Progenitor cell of endocrine pancreas (in vitro differentiated cells): ENCODE measurements at regions not wholly inside any gene's neighbourhood (a gene's known extent, or its start where the extent isn't known, plus 50 kb on each side); places are given as distances from the start of the nearest gene placed in this dataset.

ENCODE experiments used
- DNase-seq: peaks from one replicate; pipeline ENCODE4 v3.0.0; 2021; ENCODE audit warnings: low spot score; ENCODE audit not compliant: unreplicated experiment
- H3K27ac Mint-ChIP-seq: 2 replicates; pipeline ENCODE4 v1.8.0; 2021; ENCODE audit warnings: mild to moderate bottlenecking, moderate library complexity, mixed read lengths
- H3K27me3 Mint-ChIP-seq: 2 replicates; pipeline ENCODE4 v1.8.0; 2021; ENCODE audit warnings: mixed read lengths
- H3K36me3 Mint-ChIP-seq: 2 replicates; pipeline ENCODE4 v1.8.0; 2022; ENCODE audit warnings: mixed read lengths; ENCODE audit not compliant: insufficient read depth
- H3K4me1 Mint-ChIP-seq: 2 replicates; pipeline ENCODE4 v1.8.0; 2021; ENCODE audit warnings: low read depth, mixed read lengths
- H3K4me3 Mint-ChIP-seq: 2 replicates; pipeline ENCODE4 v1.8.0; 2021; ENCODE audit warnings: low read depth, mild to moderate bottlenecking, moderate library complexity, mixed read lengths
- H3K9me3 Mint-ChIP-seq: 2 replicates; pipeline ENCODE4 v1.8.0; 2021; ENCODE audit warnings: low read depth, mixed read lengths
- TF ChIP-seq, protein P1 (sequence below): fragments of 200-600 bp; sonication (generic); IDR thresholded peaks from one replicate; pipeline ENCODE4 v1.5.0; 2021; ENCODE audit warnings: antibody characterized with exemption, mild to moderate bottlenecking; ENCODE audit not compliant: unreplicated experiment

GRCh38 chr4:77465271-77465670 lies 140.3 kb upstream of the CXCL13 start:
- peaks cover 7% of the 10 kb centered on the region for H3K27me3 Mint-ChIP-seq
- no peak overlapping the region for H3K27ac Mint-ChIP-seq
- no peak overlapping the region for H3K4me3 Mint-ChIP-seq
- DNase-seq = no peak
- H3K36me3 Mint-ChIP-seq = no peaks in the 10 kb centered on the region
- H3K9me3 Mint-ChIP-seq = peaks cover 32% of the 10 kb centered on the region
- TF ChIP-seq, protein P1, sequence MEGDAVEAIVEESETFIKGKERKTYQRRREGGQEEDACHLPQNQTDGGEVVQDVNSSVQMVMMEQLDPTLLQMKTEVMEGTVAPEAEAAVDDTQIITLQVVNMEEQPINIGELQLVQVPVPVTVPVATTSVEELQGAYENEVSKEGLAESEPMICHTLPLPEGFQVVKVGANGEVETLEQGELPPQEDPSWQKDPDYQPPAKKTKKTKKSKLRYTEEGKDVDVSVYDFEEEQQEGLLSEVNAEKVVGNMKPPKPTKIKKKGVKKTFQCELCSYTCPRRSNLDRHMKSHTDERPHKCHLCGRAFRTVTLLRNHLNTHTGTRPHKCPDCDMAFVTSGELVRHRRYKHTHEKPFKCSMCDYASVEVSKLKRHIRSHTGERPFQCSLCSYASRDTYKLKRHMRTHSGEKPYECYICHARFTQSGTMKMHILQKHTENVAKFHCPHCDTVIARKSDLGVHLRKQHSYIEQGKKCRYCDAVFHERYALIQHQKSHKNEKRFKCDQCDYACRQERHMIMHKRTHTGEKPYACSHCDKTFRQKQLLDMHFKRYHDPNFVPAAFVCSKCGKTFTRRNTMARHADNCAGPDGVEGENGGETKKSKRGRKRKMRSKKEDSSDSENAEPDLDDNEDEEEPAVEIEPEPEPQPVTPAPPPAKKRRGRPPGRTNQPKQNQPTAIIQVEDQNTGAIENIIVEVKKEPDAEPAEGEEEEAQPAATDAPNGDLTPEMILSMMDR = no peak
- H3K4me1 Mint-ChIP-seq = no peaks in the 10 kb centered on the region

GRCh38 chr4:77466430-77466829 lies 139.2 kb upstream of the CXCL13 start:
- peaks cover 5% of the 10 kb centered on the region for H3K27me3 Mint-ChIP-seq
- no peak overlapping the region for H3K4me3 Mint-ChIP-seq
- TF ChIP-seq, protein P1 = no peak
- H3K27ac Mint-ChIP-seq = no peak overlapping the region
- H3K4me1 Mint-ChIP-seq = no peaks in the 10 kb centered on the region
- DNase-seq = no peak
- peaks cover 26% of the 10 kb centered on the region for H3K9me3 Mint-ChIP-seq
- H3K36me3 Mint-ChIP-seq = no peaks in the 10 kb centered on the region

DNA sequence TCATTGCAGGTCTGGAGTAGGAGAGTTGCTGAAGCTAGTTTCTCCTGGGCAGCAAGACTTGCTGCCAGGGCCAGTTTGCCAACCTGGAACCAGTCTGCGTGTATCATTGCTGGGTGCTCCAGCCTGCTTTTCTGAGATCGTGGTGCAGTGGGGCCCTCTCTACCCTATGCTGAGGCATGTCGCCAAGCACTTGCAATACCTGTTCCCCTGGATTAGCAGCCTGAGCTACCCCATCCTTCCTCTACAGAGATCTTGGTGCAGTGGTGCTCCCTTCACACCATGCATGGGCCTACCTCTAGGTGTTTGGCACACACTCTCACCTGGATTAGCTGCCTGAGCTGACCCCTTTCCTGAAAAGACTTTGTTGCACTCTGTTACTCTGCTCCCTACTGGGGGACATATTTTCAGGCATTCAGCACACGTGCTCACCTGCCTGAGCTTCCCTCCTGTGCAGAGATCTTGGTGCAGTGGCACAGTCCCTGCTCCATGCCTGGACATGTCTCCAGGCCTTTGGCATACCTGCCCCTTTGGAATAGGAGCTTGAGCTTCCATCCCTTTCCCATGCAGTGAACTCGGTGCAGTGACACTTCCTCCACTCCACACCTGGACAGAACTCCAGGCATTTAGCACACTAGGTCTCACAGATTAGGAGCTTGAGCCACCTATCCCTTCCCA lies 133.7 kb upstream of the CXCL13 start:
- no peak for DNase-seq
- no peak overlapping the region for H3K4me3 Mint-ChIP-seq
- peaks cover 11% of the 10 kb centered on the region for H3K9me3 Mint-ChIP-seq
- H3K27me3 Mint-ChIP-seq = peaks cover 18% of the 10 kb centered on the region
- no peaks in the 10 kb centered on the region for H3K4me1 Mint-ChIP-seq
- H3K36me3 Mint-ChIP-seq = no peaks in the 10 kb centered on the region
- TF ChIP-seq, protein P1 = no peak
- H3K27ac Mint-ChIP-seq = no peak overlapping the region

DNA sequence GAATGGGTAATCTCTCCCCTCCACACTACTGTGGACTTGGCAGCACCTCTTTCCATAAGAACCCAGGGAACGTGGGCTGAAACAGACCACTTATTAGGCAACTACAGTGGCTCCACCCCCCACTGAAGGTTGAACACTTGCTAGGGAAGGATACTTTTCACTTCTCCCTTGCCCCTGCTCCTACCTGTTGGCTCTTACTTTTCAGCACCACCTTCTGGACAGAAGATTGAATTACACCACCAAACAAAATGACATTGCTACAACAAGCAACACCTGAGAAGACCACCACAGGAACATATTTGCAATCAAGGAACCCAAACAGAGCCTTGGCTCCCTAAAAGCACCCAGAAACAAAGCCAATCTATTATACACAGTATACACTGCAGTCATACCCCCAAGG lies 132.1 kb upstream of the CXCL13 start:
- Mint-ChIP-seq H3K9me3 (peaks cover 17% of the 10 kb centered on the region), H3K27ac (no peak overlapping the region), H3K4me1 (no peaks in the 10 kb centered on the region), H3K4me3 (no peak overlapping the region), H3K27me3 (peaks cover 28% of the 10 kb centered on the region), H3K36me3 (no peaks in the 10 kb centered on the region)
- no peak for DNase-seq
- TF ChIP-seq, protein P1 = peak; percentile 49

- Mint-ChIP-seq H3K4me1 (no peaks in the 10 kb centered on the region), H3K27me3 (peaks cover 39% of the 10 kb centered on the region), H3K9me3 (peaks cover 10% of the 10 kb centered on the region), H3K36me3 (no peaks in the 10 kb centered on the region), H3K4me3 (no peak overlapping the region), H3K27ac (no peak overlapping the region)
- TF ChIP-seq, protein P1 = no peak
- DNase-seq = no peak
Observed at GRCh38 chr4:77481856-77482255, 123.8 kb upstream of the CXCL13 start.
